ENCODE measurements at regions not wholly inside any gene's neighbourhood (a gene's known extent, or its start where the extent isn't known, plus 50 kb on each side); places are given as distances from the start of the nearest gene placed in this dataset.
"Not testable (repeated sequence)": the region's sequence is repeated elsewhere in the genome, so short reads cannot be mapped to it uniquely, and the experiment has no call there.

DNA sequence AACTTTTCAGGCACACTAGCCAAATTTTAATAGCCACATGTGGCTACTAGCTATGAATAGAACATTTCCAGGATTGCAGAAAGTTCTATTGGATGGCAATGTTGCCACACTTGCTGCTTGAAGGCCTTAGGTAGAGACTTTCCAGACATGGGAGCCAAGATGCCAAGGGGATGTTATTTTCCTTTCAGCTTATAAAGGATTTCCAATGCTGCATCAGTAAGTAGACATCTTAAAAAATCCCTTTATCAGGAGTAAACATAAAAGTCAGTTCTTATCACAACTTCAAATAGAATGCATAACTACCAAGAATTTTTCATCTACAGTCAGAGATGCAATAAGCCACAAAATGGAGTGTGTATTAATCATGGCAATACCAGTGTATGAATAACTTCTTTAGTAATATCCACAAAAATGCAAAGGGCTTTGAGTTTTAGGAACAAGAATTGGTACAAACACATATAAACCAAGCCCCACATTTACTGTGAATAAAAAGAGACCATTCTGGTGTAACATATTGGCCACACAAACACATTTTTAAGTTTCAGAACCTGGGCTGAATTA lies 457.1 kb upstream of the ADAMTS9 start:
- no peaks in the 10 kb centered on the region for H3K27me3 ChIP-seq (ENCODE audit: control insufficient read depth, insufficient read depth, low read length)
- TF ChIP-seq, protein P1, sequence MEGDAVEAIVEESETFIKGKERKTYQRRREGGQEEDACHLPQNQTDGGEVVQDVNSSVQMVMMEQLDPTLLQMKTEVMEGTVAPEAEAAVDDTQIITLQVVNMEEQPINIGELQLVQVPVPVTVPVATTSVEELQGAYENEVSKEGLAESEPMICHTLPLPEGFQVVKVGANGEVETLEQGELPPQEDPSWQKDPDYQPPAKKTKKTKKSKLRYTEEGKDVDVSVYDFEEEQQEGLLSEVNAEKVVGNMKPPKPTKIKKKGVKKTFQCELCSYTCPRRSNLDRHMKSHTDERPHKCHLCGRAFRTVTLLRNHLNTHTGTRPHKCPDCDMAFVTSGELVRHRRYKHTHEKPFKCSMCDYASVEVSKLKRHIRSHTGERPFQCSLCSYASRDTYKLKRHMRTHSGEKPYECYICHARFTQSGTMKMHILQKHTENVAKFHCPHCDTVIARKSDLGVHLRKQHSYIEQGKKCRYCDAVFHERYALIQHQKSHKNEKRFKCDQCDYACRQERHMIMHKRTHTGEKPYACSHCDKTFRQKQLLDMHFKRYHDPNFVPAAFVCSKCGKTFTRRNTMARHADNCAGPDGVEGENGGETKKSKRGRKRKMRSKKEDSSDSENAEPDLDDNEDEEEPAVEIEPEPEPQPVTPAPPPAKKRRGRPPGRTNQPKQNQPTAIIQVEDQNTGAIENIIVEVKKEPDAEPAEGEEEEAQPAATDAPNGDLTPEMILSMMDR (IDR thresholded peaks at IDR 0.05; ENCODE audit: insufficient read depth, low read length, severe bottlenecking): no peak
- peak; percentile 42 for DNase-seq (ENCODE audit: low read depth)
- no peak overlapping the region for H3K4me3 ChIP-seq (ENCODE audit: low read depth, low read length)
- no peaks in the 10 kb centered on the region for H3K36me3 ChIP-seq (ENCODE audit: control insufficient read depth, insufficient read depth, low read length)
- no peak for FAIRE-seq

- no peak overlapping the region for H3K4me3 ChIP-seq (ENCODE audit: low read depth, low read length)
- TF ChIP-seq, protein P1 (IDR thresholded peaks at IDR 0.05; ENCODE audit: insufficient read depth, low read length, severe bottlenecking): no peak
- H3K36me3 ChIP-seq (ENCODE audit: control insufficient read depth, insufficient read depth, low read length): no peaks in the 10 kb centered on the region
- H3K27me3 ChIP-seq (ENCODE audit: control insufficient read depth, insufficient read depth, low read length): no peaks in the 10 kb centered on the region
- DNase-seq (ENCODE audit: low read depth): no peak
- FAIRE-seq: no peak
Measured at GRCh38 chr3:65142456-65142855, 454.7 kb upstream of the ADAMTS9 start.

GRCh38 chr3:65138556-65138955 lies 450.8 kb upstream of the ADAMTS9 start:
- Histone ChIP-seq H3K36me3 (ENCODE audit: control insufficient read depth, insufficient read depth, low read length) (no peaks in the 10 kb centered on the region), H3K4me3 (ENCODE audit: low read depth, low read length) (no peak overlapping the region), H3K27me3 (ENCODE audit: control insufficient read depth, insufficient read depth, low read length) (no peaks in the 10 kb centered on the region)
- TF ChIP-seq, protein P1 (IDR thresholded peaks at IDR 0.05; ENCODE audit: insufficient read depth, low read length, severe bottlenecking): no peak
- DNase-seq (ENCODE audit: low read depth): no peak
- FAIRE-seq: no peak

GRCh38 chr3:65133752-65134151 lies 446.0 kb upstream of the ADAMTS9 start:
- not testable (repeated sequence) for H3K36me3 ChIP-seq (ENCODE audit: control insufficient read depth, insufficient read depth, low read length); H3K4me3 ChIP-seq (ENCODE audit: low read depth, low read length); FAIRE-seq

GRCh38 chr3:65130782-65131181 lies 443.0 kb upstream of the ADAMTS9 start:
- no peaks in the 10 kb centered on the region for H3K27me3 ChIP-seq (ENCODE audit: control insufficient read depth, insufficient read depth, low read length)
- H3K36me3 ChIP-seq (ENCODE audit: control insufficient read depth, insufficient read depth, low read length): no peaks in the 10 kb centered on the region
- TF ChIP-seq, protein P1 (IDR thresholded peaks at IDR 0.05; ENCODE audit: insufficient read depth, low read length, severe bottlenecking): no peak
- peak; percentile 56 for DNase-seq (ENCODE audit: low read depth)
- H3K4me3 ChIP-seq (ENCODE audit: low read depth, low read length): no peak overlapping the region
- FAIRE-seq: peak; percentile 28

More at GRCh38 chr3:65133752-65134151, 446.0 kb upstream of the ADAMTS9 start:
- not testable (repeated sequence) for H3K27me3 ChIP-seq (ENCODE audit: control insufficient read depth, insufficient read depth, low read length); DNase-seq (ENCODE audit: low read depth)

DNA sequence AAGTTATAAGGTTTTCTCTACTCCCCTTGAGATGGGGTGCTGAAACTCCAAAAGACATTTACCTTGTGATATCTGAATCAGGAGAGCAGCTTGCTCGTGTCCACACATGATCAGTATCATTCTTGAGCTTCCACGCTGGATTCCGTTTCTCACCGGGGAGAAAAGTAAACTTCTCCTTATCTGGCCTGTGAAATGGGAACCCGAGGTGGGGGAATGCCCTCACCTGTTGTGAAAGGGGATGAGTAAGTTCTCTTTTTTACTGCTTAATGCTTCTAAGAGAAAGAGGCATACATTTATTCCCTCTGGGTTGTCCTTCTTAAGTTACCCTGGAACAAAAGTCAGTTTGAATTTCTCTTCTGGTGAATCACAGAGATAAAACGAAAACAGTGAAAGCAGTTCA lies 440.5 kb upstream of the ADAMTS9 start:
- FAIRE-seq: no peak

More for the DNA sequence above, 440.5 kb upstream of the ADAMTS9 start:
- H3K36me3 ChIP-seq (ENCODE audit: control insufficient read depth, insufficient read depth, low read length): no peaks in the 10 kb centered on the region
- peak; percentile 31 for DNase-seq (ENCODE audit: low read depth)
- TF ChIP-seq, protein P1 (IDR thresholded peaks at IDR 0.05; ENCODE audit: insufficient read depth, low read length, severe bottlenecking): no peak
- no peaks in the 10 kb centered on the region for H3K27me3 ChIP-seq (ENCODE audit: control insufficient read depth, insufficient read depth, low read length)
- no peak overlapping the region for H3K4me3 ChIP-seq (ENCODE audit: low read depth, low read length)

All from bronchial epithelial cell (primary cell).